ENCODE measurements at regions not wholly inside any gene's neighbourhood (a gene's known extent, or its start where the extent isn't known, plus 50 kb on each side); places are given as distances from the start of the nearest gene placed in this dataset.
A peak's percentile ranks its signal among the peaks of the same experiment; 100 is the strongest.

- Mint-ChIP-seq H3K4me3 (ENCODE audit: unreplicated experiment) (no peak overlapping the region), H3K27me3 (ENCODE audit: low read depth, unreplicated experiment) (no peaks in the 10 kb centered on the region), H3K9me3 (ENCODE audit: unreplicated experiment) (peaks cover 10% of the 10 kb centered on the region), H3K36me3 (ENCODE audit: low read depth, unreplicated experiment) (no peaks in the 10 kb centered on the region), H3K4me1 (ENCODE audit: low read depth, unreplicated experiment) (no peaks in the 10 kb centered on the region), H3K27ac (ENCODE audit: unreplicated experiment) (no peak overlapping the region)
- H3K9ac ChIP-seq (ENCODE audit: low read length), result no peak overlapping the region
- no peaks in the 10 kb centered on the region for H3K36me3 ChIP-seq (ENCODE audit: insufficient read depth, low read length)
- no peaks in the 10 kb centered on the region for H3K9me3 ChIP-seq (ENCODE audit: insufficient read depth, low read depth, low read length)
- no peak overlapping the region for H3K27ac ChIP-seq (ENCODE audit: low read depth, low read length)
- TF ChIP-seq CTCF (IDR thresholded peaks at IDR 0.05; ENCODE audit: insufficient read depth, low read depth, low read length) (no peak), EZH2 (IDR thresholded peaks at IDR 0.05; ENCODE audit: insufficient read depth, low read length) (no peak)
- H3K79me2 ChIP-seq (ENCODE audit: insufficient read depth, low read length), result no peaks in the 10 kb centered on the region
- no peaks in the 10 kb centered on the region for H3K4me1 ChIP-seq (ENCODE audit: insufficient read depth, low read length)
- H3K4me3 ChIP-seq (ENCODE audit: insufficient read depth, low read depth, low read length), result no peak overlapping the region
- no peak for FAIRE-seq
- H3K27me3 ChIP-seq (ENCODE audit: insufficient read depth, low read length), result no peaks in the 10 kb centered on the region
- H2AFZ ChIP-seq (ENCODE audit: low read depth, low read length), result no peak overlapping the region
- H4K20me1 ChIP-seq (ENCODE audit: insufficient read depth, low read length), result no peaks in the 10 kb centered on the region
- DNase-seq (ENCODE audit: low read depth), result no peak
- H3K4me2 ChIP-seq (ENCODE audit: low read length), result no peak overlapping the region
Measured at GRCh38 chr5:98599016-98599415, 174.4 kb upstream of the RGMB start.

- H3K36me3 ChIP-seq (ENCODE audit: insufficient read depth, low read length), result no peaks in the 10 kb centered on the region
- H3K4me2 ChIP-seq (ENCODE audit: low read length), result no peak overlapping the region
- Mint-ChIP-seq H3K36me3 (ENCODE audit: low read depth, unreplicated experiment) (no peaks in the 10 kb centered on the region), H3K9me3 (ENCODE audit: unreplicated experiment) (peaks cover 10% of the 10 kb centered on the region), H3K4me3 (ENCODE audit: unreplicated experiment) (no peak overlapping the region), H3K27me3 (ENCODE audit: low read depth, unreplicated experiment) (no peaks in the 10 kb centered on the region), H3K4me1 (ENCODE audit: low read depth, unreplicated experiment) (peaks cover 12% of the 10 kb centered on the region), H3K27ac (ENCODE audit: unreplicated experiment) (no peak overlapping the region)
- no peaks in the 10 kb centered on the region for H3K9me3 ChIP-seq (ENCODE audit: insufficient read depth, low read depth, low read length)
- peak; percentile 18 for DNase-seq (ENCODE audit: low read depth)
- H3K27ac ChIP-seq (ENCODE audit: low read depth, low read length), result no peak overlapping the region
- no peak overlapping the region for H2AFZ ChIP-seq (ENCODE audit: low read depth, low read length)
- no peak overlapping the region for H3K4me3 ChIP-seq (ENCODE audit: insufficient read depth, low read depth, low read length)
- H3K79me2 ChIP-seq (ENCODE audit: insufficient read depth, low read length), result no peaks in the 10 kb centered on the region
- H3K27me3 ChIP-seq (ENCODE audit: insufficient read depth, low read length), result no peaks in the 10 kb centered on the region
- no peak for FAIRE-seq
- H3K4me1 ChIP-seq (ENCODE audit: insufficient read depth, low read length), result peaks cover 13% of the 10 kb centered on the region
- H4K20me1 ChIP-seq (ENCODE audit: insufficient read depth, low read length), result no peaks in the 10 kb centered on the region
- TF ChIP-seq CTCF (IDR thresholded peaks at IDR 0.05; ENCODE audit: insufficient read depth, low read depth, low read length), result no peak
- no peak for TF ChIP-seq EZH2 (IDR thresholded peaks at IDR 0.05; ENCODE audit: insufficient read depth, low read length)
- H3K9ac ChIP-seq (ENCODE audit: low read length), result no peak overlapping the region
Measured at GRCh38 chr5:98602534-98603112, 170.8 kb upstream of the RGMB start.

- Histone ChIP-seq H3K9ac (ENCODE audit: low read length) (no peak overlapping the region), H3K36me3 (ENCODE audit: insufficient read depth, low read length) (no peaks in the 10 kb centered on the region), H3K27ac (ENCODE audit: low read depth, low read length) (no peak overlapping the region), H3K4me2 (ENCODE audit: low read length) (no peak overlapping the region), H2AFZ (ENCODE audit: low read depth, low read length) (no peak overlapping the region), H3K79me2 (ENCODE audit: insufficient read depth, low read length) (no peaks in the 10 kb centered on the region), H3K27me3 (ENCODE audit: insufficient read depth, low read length) (no peaks in the 10 kb centered on the region), H3K4me1 (ENCODE audit: insufficient read depth, low read length) (peaks cover 13% of the 10 kb centered on the region), H3K9me3 (ENCODE audit: insufficient read depth, low read depth, low read length) (no peaks in the 10 kb centered on the region), H4K20me1 (ENCODE audit: insufficient read depth, low read length) (no peaks in the 10 kb centered on the region), H3K4me3 (ENCODE audit: insufficient read depth, low read depth, low read length) (no peak overlapping the region)
- FAIRE-seq (no peak), DNase-seq (ENCODE audit: low read depth) (no peak)
- H3K36me3 Mint-ChIP-seq (ENCODE audit: low read depth, unreplicated experiment), result no peaks in the 10 kb centered on the region
- TF ChIP-seq EZH2 (IDR thresholded peaks at IDR 0.05; ENCODE audit: insufficient read depth, low read length) (no peak), CTCF (IDR thresholded peaks at IDR 0.05; ENCODE audit: insufficient read depth, low read depth, low read length) (no peak)
- H3K9me3 Mint-ChIP-seq (ENCODE audit: unreplicated experiment), result peaks cover 8% of the 10 kb centered on the region
- no peaks in the 10 kb centered on the region for H3K27me3 Mint-ChIP-seq (ENCODE audit: low read depth, unreplicated experiment)
- H3K4me1 Mint-ChIP-seq (ENCODE audit: low read depth, unreplicated experiment), result peaks cover 12% of the 10 kb centered on the region
- no peak overlapping the region for H3K27ac Mint-ChIP-seq (ENCODE audit: unreplicated experiment)
- no peak overlapping the region for H3K4me3 Mint-ChIP-seq (ENCODE audit: unreplicated experiment)
Measured at GRCh38 chr5:98603456-98603855, 170.0 kb upstream of the RGMB start.
